ENCODE measurements at regions not wholly inside any gene's neighbourhood (a gene's known extent, or its start where the extent isn't known, plus 50 kb on each side); places are given as distances from the start of the nearest gene placed in this dataset.
A peak's percentile ranks its signal among the peaks of the same experiment; 100 is the strongest.

GRCh38 chr11:23956586-23956985, 540.3 kb upstream of the LUZP2 start:
- Histone ChIP-seq H3K4me3 (no peak overlapping the region), H3K27me3 (no peaks in the 10 kb centered on the region; the same call in 1 of the 2 replicates), H3K27ac (no peak overlapping the region), H3K4me1 (no peaks in the 10 kb centered on the region), H3K9me3 (replicated peaks) (0 out of 2 replicates have a peak, but pooled peaks cover 3% of the 10 kb centered on the region), H3K36me3 (no peaks in the 10 kb centered on the region)
- no peak for DNase-seq

GRCh38 chr11:23957314-23957713, 539.5 kb upstream of the LUZP2 start:
- Histone ChIP-seq H3K4me3 (no peak overlapping the region), H3K4me1 (no peaks in the 10 kb centered on the region), H3K27me3 (no peaks in the 10 kb centered on the region; the same call in 1 of the 2 replicates), H3K9me3 (replicated peaks) (0 out of 2 replicates have a peak, but pooled peaks cover 3% of the 10 kb centered on the region), H3K27ac (no peak overlapping the region), H3K36me3 (no peaks in the 10 kb centered on the region)
- DNase-seq: no peak

- no peaks in the 10 kb centered on the region; the same call in 1 of the 2 replicates for H3K27me3 ChIP-seq
- no peaks in the 10 kb centered on the region for H3K4me1 ChIP-seq
- no peak overlapping the region for H3K27ac ChIP-seq
- 0 out of 2 replicates have a peak, but pooled peaks cover 3% of the 10 kb centered on the region for H3K9me3 ChIP-seq (replicated peaks)
- no peak for DNase-seq
- no peaks in the 10 kb centered on the region for H3K36me3 ChIP-seq
- no peak overlapping the region for H3K4me3 ChIP-seq
Measured at GRCh38 chr11:23959462-23959861, 537.4 kb upstream of the LUZP2 start.

GRCh38 chr11:23961503-23962338, 535.1 kb upstream of the LUZP2 start:
- no peak for DNase-seq
- Histone ChIP-seq H3K27me3 (no peaks in the 10 kb centered on the region; the same call in 1 of the 2 replicates), H3K9me3 (replicated peaks) (0 out of 2 replicates have a peak, but pooled peaks cover 3% of the 10 kb centered on the region), H3K36me3 (no peaks in the 10 kb centered on the region), H3K4me3 (peak overlapping the region; percentile 25; the same call in 1 of the 2 replicates), H3K27ac (no peak overlapping the region), H3K4me1 (no peaks in the 10 kb centered on the region)

- no peaks in the 10 kb centered on the region for H3K27me3 ChIP-seq
- DNase-seq: no peak
- H3K4me3 ChIP-seq: no peak overlapping the region
- peaks cover 11% of the 10 kb centered on the region for H3K4me1 ChIP-seq
- no peaks in the 10 kb centered on the region for H3K9me3 ChIP-seq (replicated peaks)
- no peaks in the 10 kb centered on the region for H3K36me3 ChIP-seq
- H3K27ac ChIP-seq: no peak overlapping the region
Measured at GRCh38 chr11:23973244-23973643, 523.6 kb upstream of the LUZP2 start.

- Histone ChIP-seq H3K4me1 (peaks cover 11% of the 10 kb centered on the region), H3K27ac (no peak overlapping the region), H3K36me3 (no peaks in the 10 kb centered on the region), H3K9me3 (replicated peaks) (no peaks in the 10 kb centered on the region), H3K4me3 (no peak overlapping the region), H3K27me3 (no peaks in the 10 kb centered on the region)
- DNase-seq: no peak
Measured at GRCh38 chr11:23974051-23974450, 522.8 kb upstream of the LUZP2 start.

- Histone ChIP-seq H3K4me3 (no peak overlapping the region), H3K27me3 (no peaks in the 10 kb centered on the region), H3K9me3 (replicated peaks) (no peaks in the 10 kb centered on the region), H3K36me3 (no peaks in the 10 kb centered on the region), H3K4me1 (peaks cover 11% of the 10 kb centered on the region), H3K27ac (no peak overlapping the region)
- DNase-seq: no peak
Measured at GRCh38 chr11:23974601-23975000, 522.3 kb upstream of the LUZP2 start.

- peak overlapping the region; percentile 44; the same call in 1 of the 2 replicates for H3K27ac ChIP-seq
- H3K4me3 ChIP-seq: no peak overlapping the region
- H3K36me3 ChIP-seq: no peaks in the 10 kb centered on the region
- no peaks in the 10 kb centered on the region for H3K27me3 ChIP-seq
- H3K9me3 ChIP-seq (replicated peaks): no peaks in the 10 kb centered on the region
- DNase-seq: no peak
- H3K4me1 ChIP-seq: peaks cover 11% of the 10 kb centered on the region
Measured at GRCh38 chr11:23976426-23976825, 520.4 kb upstream of the LUZP2 start.

- Histone ChIP-seq H3K36me3 (no peaks in the 10 kb centered on the region), H3K4me3 (no peak overlapping the region), H3K27ac (peak overlapping the region; percentile 44; the same call in 1 of the 2 replicates), H3K27me3 (no peaks in the 10 kb centered on the region), H3K4me1 (peaks cover 11% of the 10 kb centered on the region), H3K9me3 (replicated peaks) (no peaks in the 10 kb centered on the region)
- no peak for DNase-seq
Measured at GRCh38 chr11:23976841-23977271, 520.0 kb upstream of the LUZP2 start.

- H3K4me1 ChIP-seq: peaks cover 27% of the 10 kb centered on the region
- no peaks in the 10 kb centered on the region for H3K27me3 ChIP-seq
- no peaks in the 10 kb centered on the region for H3K9me3 ChIP-seq (replicated peaks)
- H3K36me3 ChIP-seq: no peaks in the 10 kb centered on the region
- H3K4me3 ChIP-seq: no peak overlapping the region
- DNase-seq: peak in 1 of 2 experiments; percentile 30
- H3K27ac ChIP-seq: peak overlapping the region; percentile 20
Measured at GRCh38 chr11:23988381-23989006, 508.4 kb upstream of the LUZP2 start.

GRCh38 chr11:23990346-23991164, 506.3 kb upstream of the LUZP2 start:
- Histone ChIP-seq H3K4me3 (no peak overlapping the region), H3K27ac (no peak overlapping the region), H3K36me3 (no peaks in the 10 kb centered on the region), H3K4me1 (peaks cover 27% of the 10 kb centered on the region), H3K9me3 (replicated peaks) (no peaks in the 10 kb centered on the region), H3K27me3 (no peaks in the 10 kb centered on the region)
- no peak for DNase-seq

- H3K27ac ChIP-seq: 0 out of 2 replicates have a peak overlapping the region, but pooled peaks have one; percentile 6
- DNase-seq: peak in 1 of 2 experiments; percentile 11
- H3K9me3 ChIP-seq (replicated peaks): no peaks in the 10 kb centered on the region
- H3K4me3 ChIP-seq: no peak overlapping the region
- H3K27me3 ChIP-seq: no peaks in the 10 kb centered on the region
- H3K4me1 ChIP-seq: peaks cover 27% of the 10 kb centered on the region
- no peaks in the 10 kb centered on the region for H3K36me3 ChIP-seq
Measured at GRCh38 chr11:23991165-23991539, 505.7 kb upstream of the LUZP2 start.

- no peak overlapping the region for H3K4me3 ChIP-seq
- DNase-seq: no peak
- no peaks in the 10 kb centered on the region for H3K9me3 ChIP-seq (replicated peaks)
- H3K4me1 ChIP-seq: peaks cover 9% of the 10 kb centered on the region
- no peaks in the 10 kb centered on the region for H3K27me3 ChIP-seq
- H3K36me3 ChIP-seq: no peaks in the 10 kb centered on the region
- H3K27ac ChIP-seq: no peak overlapping the region
Measured at GRCh38 chr11:23995891-23996290, 501.0 kb upstream of the LUZP2 start.

GRCh38 chr11:23997356-23997755, 499.5 kb upstream of the LUZP2 start:
- no peak for DNase-seq
- H3K27ac ChIP-seq: no peak overlapping the region
- no peak overlapping the region for H3K4me3 ChIP-seq
- no peaks in the 10 kb centered on the region for H3K27me3 ChIP-seq
- H3K9me3 ChIP-seq (replicated peaks): no peaks in the 10 kb centered on the region
- no peaks in the 10 kb centered on the region for H3K36me3 ChIP-seq
- no peaks in the 10 kb centered on the region for H3K4me1 ChIP-seq
